HepG2 (cell line): ENCODE measurements at regions not wholly inside any gene's neighbourhood (a gene's known extent, or its start where the extent isn't known, plus 50 kb on each side); places are given as distances from the start of the nearest gene placed in this dataset.

Experiments
- HOXD1 ChIP-seq: sonication (generic); formaldehyde crosslinking; IDR thresholded peaks from 2 replicates; pipeline ENCODE4 v1.5.0; 2020; ENCODE audit warnings: missing genetic modification reagents
- MAF1 ChIP-seq: sonication (generic); formaldehyde crosslinking; IDR thresholded peaks from 2 replicates; pipeline ENCODE4 v1.5.0; 2020; ENCODE audit warnings: missing genetic modification reagents, borderline replicate concordance
- ZNF354B ChIP-seq: sonication (generic); formaldehyde crosslinking; IDR thresholded peaks from 2 replicates; pipeline ENCODE4 v1.8.0; 2022; ENCODE audit warnings: mild to moderate bottlenecking, missing genetic modification reagents
- TF ChIP-seq, protein P1 (sequence below): sonication (generic); formaldehyde crosslinking; IDR thresholded peaks from 2 replicates; pipeline ENCODE4 v1.8.1; 2022; ENCODE audit warnings: low read depth, mild to moderate bottlenecking, missing genetic modification reagents

GRCh38 chr17:63382136-63382535 lies 64.0 kb downstream of the CYB561 start (continued):
- TF ChIP-seq, protein P1, sequence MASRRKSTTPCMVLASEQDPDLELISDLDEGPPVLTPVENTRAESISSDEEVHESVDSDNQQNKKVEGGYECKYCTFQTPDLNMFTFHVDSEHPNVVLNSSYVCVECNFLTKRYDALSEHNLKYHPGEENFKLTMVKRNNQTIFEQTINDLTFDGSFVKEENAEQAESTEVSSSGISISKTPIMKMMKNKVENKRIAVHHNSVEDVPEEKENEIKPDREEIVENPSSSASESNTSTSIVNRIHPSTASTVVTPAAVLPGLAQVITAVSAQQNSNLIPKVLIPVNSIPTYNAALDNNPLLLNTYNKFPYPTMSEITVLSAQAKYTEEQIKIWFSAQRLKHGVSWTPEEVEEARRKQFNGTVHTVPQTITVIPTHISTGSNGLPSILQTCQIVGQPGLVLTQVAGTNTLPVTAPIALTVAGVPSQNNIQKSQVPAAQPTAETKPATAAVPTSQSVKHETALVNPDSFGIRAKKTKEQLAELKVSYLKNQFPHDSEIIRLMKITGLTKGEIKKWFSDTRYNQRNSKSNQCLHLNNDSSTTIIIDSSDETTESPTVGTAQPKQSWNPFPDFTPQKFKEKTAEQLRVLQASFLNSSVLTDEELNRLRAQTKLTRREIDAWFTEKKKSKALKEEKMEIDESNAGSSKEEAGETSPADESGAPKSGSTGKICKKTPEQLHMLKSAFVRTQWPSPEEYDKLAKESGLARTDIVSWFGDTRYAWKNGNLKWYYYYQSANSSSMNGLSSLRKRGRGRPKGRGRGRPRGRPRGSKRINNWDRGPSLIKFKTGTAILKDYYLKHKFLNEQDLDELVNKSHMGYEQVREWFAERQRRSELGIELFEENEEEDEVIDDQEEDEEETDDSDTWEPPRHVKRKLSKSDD: no peak
- TF ChIP-seq HOXD1 (CRISPR knock-in tag): no peak
- TF ChIP-seq ZNF354B (CRISPR knock-in tag): no peak
- no peak for TF ChIP-seq MAF1 (CRISPR knock-in tag)
